Choroid plexus epithelial cell (primary cell): ENCODE measurements at regions not wholly inside any gene's neighbourhood (a gene's known extent, or its start where the extent isn't known, plus 50 kb on each side); places are given as distances from the start of the nearest gene placed in this dataset.

Source experiments
- DNase-seq: peaks from one replicate; pipeline ENCODE4 v3.0.0-alpha.2; 2010; ENCODE audit warnings: low read depth
- H3K4me3 ChIP-seq: 2 replicates; pipeline ENCODE4 v1.5.1; 2011; ENCODE audit warnings: low read depth, mild to moderate bottlenecking, control low read depth, low read length, moderate library complexity
- CTCF ChIP-seq: conservative IDR thresholded peaks from 2 replicates; pipeline ENCODE4 v1.5.1; 2011; ENCODE audit warnings: low read depth, mild to moderate bottlenecking, control low read depth, inconsistent platforms, low read length, moderate library complexity

GRCh38 chr10:47139121-47139520, 160.9 kb upstream of the GDF10 start:
- TF ChIP-seq CTCF, result no peak
- DNase-seq, result peak; percentile 62

GRCh38 chr10:47140761-47141348, 159.1 kb upstream of the GDF10 start:
- no peak for DNase-seq
- no peak for TF ChIP-seq CTCF
- no peak overlapping the region for H3K4me3 ChIP-seq

More at GRCh38 chr10:47139121-47139520, 160.9 kb upstream of the GDF10 start:
- no peak overlapping the region for H3K4me3 ChIP-seq

- TF ChIP-seq CTCF, result no peak
- H3K4me3 ChIP-seq, result no peak overlapping the region
- DNase-seq, result no peak
These were observed 158.6 kb upstream of the GDF10 start for GRCh38 chr10:47141349-47141748.

GRCh38 chr10:47143072-47143471, 156.9 kb upstream of the GDF10 start:
- no peak for DNase-seq
- no peak for TF ChIP-seq CTCF

GRCh38 chr10:47143473-47143872, 156.5 kb upstream of the GDF10 start:
- TF ChIP-seq CTCF, result no peak
- H3K4me3 ChIP-seq, result no peak overlapping the region
- DNase-seq, result no peak

More at GRCh38 chr10:47143072-47143471, 156.9 kb upstream of the GDF10 start:
- H3K4me3 ChIP-seq, result no peak overlapping the region

- no peak for TF ChIP-seq CTCF
- no peak for DNase-seq
- H3K4me3 ChIP-seq, result no peak overlapping the region
These were observed 155.5 kb upstream of the GDF10 start for GRCh38 chr10:47144525-47144924.

GRCh38 chr10:47145290-47145934, 154.6 kb upstream of the GDF10 start:
- DNase-seq, result no peak
- TF ChIP-seq CTCF, result no peak
- no peak overlapping the region for H3K4me3 ChIP-seq
